ENCODE measurements at regions not wholly inside any gene's neighbourhood (a gene's known extent, or its start where the extent isn't known, plus 50 kb on each side); places are given as distances from the start of the nearest gene placed in this dataset.

DNA sequence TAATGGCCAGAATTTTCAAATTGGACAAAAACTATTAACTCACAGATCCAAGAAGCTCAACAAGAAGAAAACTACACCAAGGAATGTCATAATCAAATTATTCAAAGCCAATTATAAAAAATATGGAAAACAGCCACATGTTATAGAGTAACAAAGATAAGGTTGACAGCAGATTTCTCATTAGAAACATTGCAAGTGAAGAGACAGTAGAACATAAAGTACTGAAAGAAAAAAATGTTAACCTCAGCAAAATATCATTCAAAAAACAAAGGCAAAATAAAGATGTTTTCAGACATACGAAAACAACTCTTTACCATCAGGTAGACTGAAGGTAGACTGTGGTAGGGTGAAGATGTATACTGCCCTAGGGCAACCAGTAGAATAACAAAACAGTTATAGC is 83.4 kb downstream of the KCNRG start:
- TF ChIP-seq CTCF (IDR thresholded peaks at IDR 0.05; ENCODE audit: control extremely low read depth, extremely low read depth, low read depth, missing control alignments): no peak
- POLR2A ChIA-PET: no interaction called here
- DNase-seq (ENCODE audit: extremely low spot score): no peak
- CTCF ChIA-PET: interaction anchor here (2.7 kb wide), 1 partner anchor 14 kb away, joined by 8 read pairs; no protein-coding TSS in a partner anchor

GRCh38 chr13:50099473-50099872 is 84.2 kb downstream of the KCNRG start:
- ChIA-PET CTCF (interaction anchor here (2.7 kb wide), 1 partner anchor 14 kb away, joined by 8 read pairs; no protein-coding TSS in a partner anchor), POLR2A (no interaction called here)
- TF ChIP-seq CTCF (IDR thresholded peaks at IDR 0.05; ENCODE audit: control extremely low read depth, extremely low read depth, low read depth, missing control alignments): no peak
- DNase-seq (ENCODE audit: extremely low spot score): no peak

DNA sequence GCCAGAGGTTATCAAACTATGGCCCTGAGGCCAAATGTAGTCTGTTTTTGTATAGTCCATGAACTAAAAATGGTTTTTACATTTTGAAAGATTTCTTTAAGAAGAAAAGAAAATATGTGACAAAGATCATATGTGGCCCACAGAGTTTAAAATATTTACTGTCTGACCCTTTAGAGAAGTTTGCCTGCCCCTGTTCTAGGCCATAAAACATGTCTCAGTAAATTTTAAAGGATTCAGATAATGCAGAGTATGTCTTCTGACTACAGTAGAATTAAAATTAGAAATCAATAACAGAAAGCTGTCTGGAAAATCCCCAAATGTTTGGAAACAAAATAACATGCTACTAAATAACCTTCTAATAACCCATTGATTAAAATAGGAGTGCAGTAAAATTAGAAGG is 86.3 kb downstream of the KCNRG start:
- DNase-seq (ENCODE audit: extremely low spot score): no peak
- ChIA-PET CTCF (interaction anchor here (1.0 to 1.4 kb wide), 2 partner anchors 16 to 23 kb away, joined by 3 to 4 read pairs; no protein-coding TSS in a partner anchor), POLR2A (no interaction called here)
- TF ChIP-seq CTCF (IDR thresholded peaks at IDR 0.05; ENCODE audit: control extremely low read depth, extremely low read depth, low read depth, missing control alignments): no peak

- ChIA-PET CTCF (no interaction called here), POLR2A (no interaction called here)
- no peak for TF ChIP-seq CTCF (IDR thresholded peaks at IDR 0.05; ENCODE audit: control extremely low read depth, extremely low read depth, low read depth, missing control alignments)
- DNase-seq (ENCODE audit: extremely low spot score): no peak
Observed at GRCh38 chr13:50104493-50104892, 89.2 kb downstream of the KCNRG start.

DNA sequence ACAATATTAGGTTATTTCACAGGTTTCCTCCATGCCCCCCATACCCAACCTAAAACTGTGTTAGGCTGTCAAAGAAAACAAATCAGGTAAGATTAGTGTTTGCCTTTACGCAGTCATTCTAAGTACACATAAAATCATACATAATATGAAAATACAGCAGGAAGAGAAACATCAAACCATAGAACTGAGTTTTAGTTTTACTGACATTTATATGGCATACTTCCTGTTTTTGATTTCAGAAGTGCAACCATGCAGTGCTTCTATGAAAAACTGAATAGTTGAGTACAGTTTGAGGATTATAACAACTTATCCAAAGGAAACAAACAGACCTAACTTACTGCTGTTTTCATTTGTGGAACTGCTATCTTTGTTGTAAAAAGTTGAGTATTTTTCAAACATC is 91.3 kb downstream of the KCNRG start:
- ChIA-PET CTCF (interaction anchor here (0.9 to 3.4 kb wide), 3 partner anchors 15 to 109 kb away, joined by 3 to 14 read pairs (median 3); partner anchors contain the start of gene TRIM13), POLR2A (no interaction called here)
- DNase-seq (ENCODE audit: extremely low spot score): peak; percentile 39
- TF ChIP-seq CTCF (IDR thresholded peaks at IDR 0.05; ENCODE audit: control extremely low read depth, extremely low read depth, low read depth, missing control alignments): no peak

GRCh38 chr13:50107205-50107604 is 92.0 kb downstream of the KCNRG start:
- no peak for TF ChIP-seq CTCF (IDR thresholded peaks at IDR 0.05; ENCODE audit: control extremely low read depth, extremely low read depth, low read depth, missing control alignments)
- POLR2A ChIA-PET: no interaction called here
- CTCF ChIA-PET: interaction anchor here (0.9 to 3.4 kb wide), 3 partner anchors 15 to 110 kb away, joined by 3 to 14 read pairs (median 3); partner anchors contain the start of gene TRIM13
- no peak for DNase-seq (ENCODE audit: extremely low spot score)
